Keratinocyte (primary cell): ENCODE measurements at regions not wholly inside any gene's neighbourhood (a gene's known extent, or its start where the extent isn't known, plus 50 kb on each side); places are given as distances from the start of the nearest gene placed in this dataset.

Experiments used
- EZH2 ChIP-seq: IDR thresholded peaks from one replicate; pipeline ENCODE4 v1.6.1; 2012; ENCODE audit warnings: inconsistent platforms, mild to moderate bottlenecking, low read length, moderate library complexity
- TF ChIP-seq, protein P1 (sequence below), 3 experiments: IDR thresholded peaks in 1 of 3; conservative IDR thresholded peaks in 1 of 3; optimal IDR thresholded peaks in 1 of 3; 2 replicates in 2 of 3; 3 replicates in 1 of 3; pipeline versions ENCODE3 to v1.5.1; 2011; ENCODE audit warnings: low read length in 3 of 3, mild to moderate bottlenecking in 3 of 3, moderate library complexity in 2 of 3, control low read depth in 1 of 3, inconsistent platforms in 1 of 3; ENCODE audit not compliant: insufficient read depth in 2 of 3; ENCODE audit errors: extremely low read depth in 1 of 3

DNA sequence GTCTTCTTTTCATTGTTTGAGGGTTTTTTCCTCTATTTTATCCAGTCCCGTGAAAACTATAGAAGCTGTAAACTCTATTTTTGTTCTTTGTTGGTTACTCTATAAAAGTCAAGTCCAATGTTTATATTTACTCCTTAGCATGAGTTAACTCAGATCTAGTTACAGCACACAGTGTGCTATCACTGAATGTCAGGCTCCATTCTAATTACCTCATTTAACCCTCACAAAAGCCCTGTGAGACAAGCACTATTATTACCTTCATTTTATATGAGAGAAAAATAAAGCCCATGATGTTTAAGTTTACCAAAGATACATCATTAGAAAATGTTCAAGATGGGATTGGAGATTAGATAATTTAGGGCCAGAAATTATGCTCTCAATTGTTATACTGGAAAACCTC is 251.4 kb upstream of the SNX7 start:
- no peak for TF ChIP-seq EZH2
- TF ChIP-seq, protein P1, sequence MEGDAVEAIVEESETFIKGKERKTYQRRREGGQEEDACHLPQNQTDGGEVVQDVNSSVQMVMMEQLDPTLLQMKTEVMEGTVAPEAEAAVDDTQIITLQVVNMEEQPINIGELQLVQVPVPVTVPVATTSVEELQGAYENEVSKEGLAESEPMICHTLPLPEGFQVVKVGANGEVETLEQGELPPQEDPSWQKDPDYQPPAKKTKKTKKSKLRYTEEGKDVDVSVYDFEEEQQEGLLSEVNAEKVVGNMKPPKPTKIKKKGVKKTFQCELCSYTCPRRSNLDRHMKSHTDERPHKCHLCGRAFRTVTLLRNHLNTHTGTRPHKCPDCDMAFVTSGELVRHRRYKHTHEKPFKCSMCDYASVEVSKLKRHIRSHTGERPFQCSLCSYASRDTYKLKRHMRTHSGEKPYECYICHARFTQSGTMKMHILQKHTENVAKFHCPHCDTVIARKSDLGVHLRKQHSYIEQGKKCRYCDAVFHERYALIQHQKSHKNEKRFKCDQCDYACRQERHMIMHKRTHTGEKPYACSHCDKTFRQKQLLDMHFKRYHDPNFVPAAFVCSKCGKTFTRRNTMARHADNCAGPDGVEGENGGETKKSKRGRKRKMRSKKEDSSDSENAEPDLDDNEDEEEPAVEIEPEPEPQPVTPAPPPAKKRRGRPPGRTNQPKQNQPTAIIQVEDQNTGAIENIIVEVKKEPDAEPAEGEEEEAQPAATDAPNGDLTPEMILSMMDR (optimal IDR thresholded peaks at IDR 0.05 in 1 of 3, IDR thresholded peaks at IDR 0.05 in 1 of 3, conservative IDR thresholded peaks at IDR 0.05 in 1 of 3; ENCODE audit: extremely low read depth in 1 of 3, insufficient read depth in 2 of 3, low read length in 3 of 3): no peak
